ENCODE measurements at regions not wholly inside any gene's neighbourhood (a gene's known extent, or its start where the extent isn't known, plus 50 kb on each side); places are given as distances from the start of the nearest gene placed in this dataset.
A peak's percentile ranks its signal among the peaks of the same experiment; 100 is the strongest.
"Not testable (repeated sequence)": the region's sequence is repeated elsewhere in the genome, so short reads cannot be mapped to it uniquely, and the experiment has no call there.

- peak; percentile 45 for DNase-seq (ENCODE audit: low spot score)
Measured at GRCh38 chr9:100714372-100715099, 136.7 kb downstream of the CAVIN4 start.

GRCh38 chr9:100715100-100715380 is 137.2 kb downstream of the CAVIN4 start:
- no peak for DNase-seq (ENCODE audit: low spot score)

- DNase-seq (ENCODE audit: low spot score): no peak
Measured at GRCh38 chr9:100718717-100719116, 140.8 kb downstream of the CAVIN4 start.

- no peak for DNase-seq (ENCODE audit: low spot score)
Measured at GRCh38 chr9:100720922-100721321, 143.0 kb downstream of the CAVIN4 start.

GRCh38 chr9:100724886-100725285 is 147.0 kb downstream of the CAVIN4 start:
- DNase-seq (ENCODE audit: low spot score): no peak

GRCh38 chr9:100725371-100725770 is 147.5 kb downstream of the CAVIN4 start:
- DNase-seq (ENCODE audit: low spot score): no peak

GRCh38 chr9:100729336-100729895 is 151.5 kb downstream of the CAVIN4 start:
- DNase-seq (ENCODE audit: low spot score): no peak

- DNase-seq (ENCODE audit: low spot score): no peak
Measured at GRCh38 chr9:100730086-100730485, 152.2 kb downstream of the CAVIN4 start.

- no peak for DNase-seq (ENCODE audit: low spot score)
Measured at GRCh38 chr9:100731038-100731556, 153.2 kb downstream of the CAVIN4 start.

GRCh38 chr9:100731557-100731956 is 153.7 kb downstream of the CAVIN4 start:
- no peak for DNase-seq (ENCODE audit: low spot score)

- no peak for DNase-seq (ENCODE audit: low spot score)
Measured at GRCh38 chr9:100739208-100739607, 161.3 kb downstream of the CAVIN4 start.

GRCh38 chr9:100739666-100740065 is 161.8 kb downstream of the CAVIN4 start:
- DNase-seq (ENCODE audit: low spot score): no peak

GRCh38 chr9:100748930-100749329 is 171.1 kb downstream of the CAVIN4 start:
- DNase-seq (ENCODE audit: low spot score): not testable (repeated sequence)

GRCh38 chr9:100756217-100756616 is 178.3 kb downstream of the CAVIN4 start:
- no peak for DNase-seq (ENCODE audit: low spot score)

GRCh38 chr9:100759215-100759614 is 181.3 kb downstream of the CAVIN4 start:
- no peak for DNase-seq (ENCODE audit: low spot score)

- no peak for DNase-seq (ENCODE audit: low spot score)
Measured at GRCh38 chr9:100761276-100761802, 183.5 kb downstream of the CAVIN4 start.

GRCh38 chr9:100774326-100774725 is 196.4 kb downstream of the CAVIN4 start:
- DNase-seq (ENCODE audit: low spot score): no peak

- no peak for DNase-seq (ENCODE audit: low spot score)
Measured at GRCh38 chr9:100774962-100775361, 197.1 kb downstream of the CAVIN4 start.

- DNase-seq (ENCODE audit: low spot score): no peak
Measured at GRCh38 chr9:100775912-100776311, 198.0 kb downstream of the CAVIN4 start.

- DNase-seq (ENCODE audit: low spot score): no peak
Measured at GRCh38 chr9:100784755-100785154, 206.9 kb downstream of the CAVIN4 start.

- no peak for DNase-seq (ENCODE audit: low spot score)
Measured at GRCh38 chr9:100785946-100786345, 208.1 kb downstream of the CAVIN4 start.

GRCh38 chr9:100794738-100795269 is 216.9 kb downstream of the CAVIN4 start:
- DNase-seq (ENCODE audit: low spot score): no peak

GRCh38 chr9:100803956-100804355 is 224.6 kb upstream of the PLPPR1 start:
- no peak for DNase-seq (ENCODE audit: low spot score)
